ENCODE measurements at regions not wholly inside any gene's neighbourhood (a gene's known extent, or its start where the extent isn't known, plus 50 kb on each side); places are given as distances from the start of the nearest gene placed in this dataset.

DNA sequence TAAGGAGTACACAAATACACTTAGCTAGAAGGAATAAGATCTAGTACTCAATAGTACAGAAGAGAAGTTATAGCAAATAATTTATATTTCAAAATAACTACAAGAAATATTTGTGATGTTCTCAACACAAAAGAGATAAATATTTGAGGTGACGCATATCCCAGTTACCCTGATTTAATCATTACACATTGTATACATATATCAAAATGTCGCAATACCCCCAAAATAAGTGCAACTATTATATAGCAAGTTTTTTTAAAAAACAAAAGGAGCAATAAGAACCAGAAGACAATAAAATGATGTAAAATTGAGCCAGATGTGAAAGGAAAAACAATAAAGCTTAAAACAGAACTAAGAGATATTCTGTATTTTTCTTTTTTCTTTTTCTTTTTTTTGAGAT, 59.3 kb upstream of the KIAA1217 start:
- Mint-ChIP-seq H3K4me1 (ENCODE audit: low read depth) (no peaks in the 10 kb centered on the region), H3K9me3 (no peaks in the 10 kb centered on the region), H3K36me3 (ENCODE audit: low read depth) (no peaks in the 10 kb centered on the region), H3K4me3 (no peak overlapping the region), H3K27ac (no peak overlapping the region), H3K27me3 (no peaks in the 10 kb centered on the region)
- ATAC-seq (ENCODE audit: poor library complexity) (no peak), DNase-seq (no peak)
- intact Hi-C loops (cut with DNase I, micrococcal nuclease), result no loop called here
- TF ChIP-seq, protein P1, sequence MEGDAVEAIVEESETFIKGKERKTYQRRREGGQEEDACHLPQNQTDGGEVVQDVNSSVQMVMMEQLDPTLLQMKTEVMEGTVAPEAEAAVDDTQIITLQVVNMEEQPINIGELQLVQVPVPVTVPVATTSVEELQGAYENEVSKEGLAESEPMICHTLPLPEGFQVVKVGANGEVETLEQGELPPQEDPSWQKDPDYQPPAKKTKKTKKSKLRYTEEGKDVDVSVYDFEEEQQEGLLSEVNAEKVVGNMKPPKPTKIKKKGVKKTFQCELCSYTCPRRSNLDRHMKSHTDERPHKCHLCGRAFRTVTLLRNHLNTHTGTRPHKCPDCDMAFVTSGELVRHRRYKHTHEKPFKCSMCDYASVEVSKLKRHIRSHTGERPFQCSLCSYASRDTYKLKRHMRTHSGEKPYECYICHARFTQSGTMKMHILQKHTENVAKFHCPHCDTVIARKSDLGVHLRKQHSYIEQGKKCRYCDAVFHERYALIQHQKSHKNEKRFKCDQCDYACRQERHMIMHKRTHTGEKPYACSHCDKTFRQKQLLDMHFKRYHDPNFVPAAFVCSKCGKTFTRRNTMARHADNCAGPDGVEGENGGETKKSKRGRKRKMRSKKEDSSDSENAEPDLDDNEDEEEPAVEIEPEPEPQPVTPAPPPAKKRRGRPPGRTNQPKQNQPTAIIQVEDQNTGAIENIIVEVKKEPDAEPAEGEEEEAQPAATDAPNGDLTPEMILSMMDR (IDR thresholded peaks at IDR 0.05), result no peak
- H3K9me3 ChIP-seq (ENCODE audit: control insufficient read depth in 1 of 2, insufficient read depth in 1 of 2, low read length in 2 of 2), result no peaks in the 10 kb centered on the region
- H3K4me1 ChIP-seq (ENCODE audit: insufficient read depth, low read length), result no peaks in the 10 kb centered on the region
- H3K27ac ChIP-seq (ENCODE audit: low read depth in 1 of 2, low read length in 2 of 2), result no peak overlapping the region
- H3K36me3 ChIP-seq (ENCODE audit: insufficient read depth, low read length), result no peaks in the 10 kb centered on the region
- CTCF ChIA-PET, result no interaction called here
- H3K4me3 ChIP-seq (ENCODE audit: low read length), result no peak overlapping the region
- H3K27me3 ChIP-seq (ENCODE audit: control insufficient read depth in 1 of 2, insufficient read depth in 2 of 2, low read length in 2 of 2), result no peaks in the 10 kb centered on the region
- POLR2A ChIA-PET, result no interaction called here

DNA sequence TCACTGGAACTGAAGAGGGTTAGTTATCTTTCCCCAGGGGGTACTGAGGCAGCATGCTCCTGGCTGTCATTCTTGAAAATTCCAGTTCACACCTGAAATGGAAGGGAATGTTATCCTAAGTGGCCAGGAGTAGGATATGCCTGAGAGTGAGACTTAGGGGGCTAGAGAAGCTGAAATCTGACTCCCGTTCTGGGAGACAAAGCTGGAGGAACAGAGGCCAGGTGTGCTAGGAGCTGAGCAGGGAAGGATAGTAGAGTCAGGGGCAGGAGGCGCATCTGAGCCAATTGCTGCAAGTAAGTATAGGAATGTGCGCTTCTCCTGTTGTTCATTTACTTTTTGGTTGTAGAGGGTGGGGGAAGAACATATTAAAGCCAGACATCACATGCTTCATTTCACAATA, 58.1 kb upstream of the KIAA1217 start:
- Mint-ChIP-seq H3K27me3 (no peaks in the 10 kb centered on the region), H3K4me3 (no peak overlapping the region)

DNA sequence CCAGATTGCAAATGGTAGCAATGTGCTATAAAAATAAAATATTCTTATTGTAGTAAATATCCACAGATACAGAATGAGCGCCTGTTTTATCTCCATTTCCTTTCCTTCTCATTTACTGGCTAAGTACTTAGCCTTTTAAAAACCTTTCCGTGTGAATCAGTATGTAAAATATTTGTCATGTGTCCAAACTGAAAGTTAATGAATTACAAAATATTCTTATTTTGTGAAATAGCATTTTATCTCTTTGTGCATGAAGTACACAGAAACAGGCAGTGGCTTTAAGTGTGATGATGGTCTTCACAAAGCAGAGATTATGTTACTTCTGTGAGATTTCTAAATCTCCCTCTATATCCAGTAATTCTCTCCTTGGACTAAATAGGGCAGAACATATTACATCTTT, 56.7 kb upstream of the KIAA1217 start:
- intact Hi-C loops (cut with DNase I, micrococcal nuclease), result no loop called here
- H3K4me1 Mint-ChIP-seq (ENCODE audit: low read depth), result no peaks in the 10 kb centered on the region
- TF ChIP-seq, protein P1 (IDR thresholded peaks at IDR 0.05), result no peak
- CTCF ChIA-PET, result no interaction called here
- DNase-seq (no peak), ATAC-seq (ENCODE audit: poor library complexity) (no peak)
- H3K27ac Mint-ChIP-seq, result no peak overlapping the region
- no peak overlapping the region for H3K4me3 Mint-ChIP-seq
- H3K9me3 Mint-ChIP-seq, result peaks cover 11% of the 10 kb centered on the region
- Histone ChIP-seq H3K27ac (ENCODE audit: low read depth in 1 of 2, low read length in 2 of 2) (no peak overlapping the region), H3K4me1 (ENCODE audit: insufficient read depth, low read length) (no peaks in the 10 kb centered on the region), H3K9me3 (ENCODE audit: control insufficient read depth in 1 of 2, insufficient read depth in 1 of 2, low read length in 2 of 2) (peaks cover 0 to 3% of the 10 kb centered on the region in 2 experiments), H3K36me3 (ENCODE audit: insufficient read depth, low read length) (no peaks in the 10 kb centered on the region), H3K27me3 (ENCODE audit: control insufficient read depth in 1 of 2, insufficient read depth in 2 of 2, low read length in 2 of 2) (no peaks in the 10 kb centered on the region), H3K4me3 (ENCODE audit: low read length) (no peak overlapping the region)
- POLR2A ChIA-PET, result no interaction called here
- no peaks in the 10 kb centered on the region for H3K27me3 Mint-ChIP-seq
- H3K36me3 Mint-ChIP-seq (ENCODE audit: low read depth), result no peaks in the 10 kb centered on the region

More for the DNA sequence above, 58.1 kb upstream of the KIAA1217 start:
- no peaks in the 10 kb centered on the region for H3K4me1 ChIP-seq (ENCODE audit: insufficient read depth, low read length)
- TF ChIP-seq, protein P1 (IDR thresholded peaks at IDR 0.05), result no peak
- Mint-ChIP-seq H3K4me1 (ENCODE audit: low read depth) (no peaks in the 10 kb centered on the region), H3K36me3 (ENCODE audit: low read depth) (no peaks in the 10 kb centered on the region), H3K27ac (no peak overlapping the region), H3K9me3 (peaks cover 1% of the 10 kb centered on the region)
- CTCF ChIA-PET, result no interaction called here
- intact Hi-C loops (cut with DNase I, micrococcal nuclease), result no loop called here
- DNase-seq (no peak), ATAC-seq (ENCODE audit: poor library complexity) (no peak)
- H3K4me3 ChIP-seq (ENCODE audit: low read length), result no peak overlapping the region
- no peaks in the 10 kb centered on the region for H3K36me3 ChIP-seq (ENCODE audit: insufficient read depth, low read length)
- H3K27me3 ChIP-seq (ENCODE audit: control insufficient read depth in 1 of 2, insufficient read depth in 2 of 2, low read length in 2 of 2), result no peaks in the 10 kb centered on the region
- no peaks in the 10 kb centered on the region for H3K9me3 ChIP-seq (ENCODE audit: control insufficient read depth in 1 of 2, insufficient read depth in 1 of 2, low read length in 2 of 2)
- POLR2A ChIA-PET, result no interaction called here
- no peak overlapping the region for H3K27ac ChIP-seq (ENCODE audit: low read depth in 1 of 2, low read length in 2 of 2)

All from CD4-positive, alpha-beta T cell (primary cell).